ENCODE measurements at regions not wholly inside any gene's neighbourhood (a gene's known extent, or its start where the extent isn't known, plus 50 kb on each side); places are given as distances from the start of the nearest gene placed in this dataset.

- H3K4me3 ChIP-seq (ENCODE audit: low read length), result no peak overlapping the region
- no peak for TF ChIP-seq CTCF (IDR thresholded peaks at IDR 0.05; ENCODE audit: insufficient read depth, low read depth, low read length, missing control alignments)
- DNase-seq (ENCODE audit: low read depth), result no peak
These were observed 727.5 kb downstream of the KCNJ2 start for GRCh38 chr17:70896843-70897242.

GRCh38 chr17:70897446-70897845, 728.1 kb downstream of the KCNJ2 start:
- no peak for TF ChIP-seq CTCF (IDR thresholded peaks at IDR 0.05; ENCODE audit: insufficient read depth, low read depth, low read length, missing control alignments)
- DNase-seq (ENCODE audit: low read depth), result no peak
- H3K4me3 ChIP-seq (ENCODE audit: low read length), result no peak overlapping the region

GRCh38 chr17:70901870-70902269, 732.5 kb downstream of the KCNJ2 start:
- H3K4me3 ChIP-seq (ENCODE audit: low read length), result no peak overlapping the region
- TF ChIP-seq CTCF (IDR thresholded peaks at IDR 0.05; ENCODE audit: insufficient read depth, low read depth, low read length, missing control alignments), result no peak

GRCh38 chr17:70905796-70906195, 736.5 kb downstream of the KCNJ2 start:
- peak; percentile 83 for DNase-seq (ENCODE audit: low read depth)
- no peak overlapping the region for H3K4me3 ChIP-seq (ENCODE audit: low read length)
- TF ChIP-seq CTCF (IDR thresholded peaks at IDR 0.05; ENCODE audit: insufficient read depth, low read depth, low read length, missing control alignments), result no peak

More at GRCh38 chr17:70901870-70902269, 732.5 kb downstream of the KCNJ2 start:
- no peak for DNase-seq (ENCODE audit: low read depth)

- DNase-seq (ENCODE audit: low read depth), result peak; percentile 14
- H3K4me3 ChIP-seq (ENCODE audit: low read length), result no peak overlapping the region
- no peak for TF ChIP-seq CTCF (IDR thresholded peaks at IDR 0.05; ENCODE audit: insufficient read depth, low read depth, low read length, missing control alignments)
These were observed 737.5 kb downstream of the KCNJ2 start for GRCh38 chr17:70906808-70907207.

- no peak for DNase-seq (ENCODE audit: low read depth)
- no peak for TF ChIP-seq CTCF (IDR thresholded peaks at IDR 0.05; ENCODE audit: insufficient read depth, low read depth, low read length, missing control alignments)
- H3K4me3 ChIP-seq (ENCODE audit: low read length), result no peak overlapping the region
These were observed 743.6 kb downstream of the KCNJ2 start for GRCh38 chr17:70912716-70913485.

GRCh38 chr17:70916469-70916868, 747.1 kb downstream of the KCNJ2 start:
- DNase-seq (ENCODE audit: low read depth), result no peak

More at GRCh38 chr17:70916469-70916868, 747.1 kb downstream of the KCNJ2 start:
- no peak for TF ChIP-seq CTCF (IDR thresholded peaks at IDR 0.05; ENCODE audit: insufficient read depth, low read depth, low read length, missing control alignments)
- H3K4me3 ChIP-seq (ENCODE audit: low read length), result no peak overlapping the region
